HepG2 (cell line): ENCODE measurements at regions not wholly inside any gene's neighbourhood (a gene's known extent, or its start where the extent isn't known, plus 50 kb on each side); places are given as distances from the start of the nearest gene placed in this dataset.

Experiments used
- ATAC-seq: fragments of 200-7000 bp; cut with Tn5 transposase; 3 replicates; pipeline ENCODE4 v1.9.1; 2020; ENCODE audit warnings: mild to moderate bottlenecking, moderate library complexity
- BruUV-seq: library from RNA; stranded (reverse); fragments of 400-500 nt; replicated peaks from 2 replicates; lab custom pipeline; 2021; lab: Mats Ljungman, UMichigan
- CTCF ChIA-PET: fragments of 300-600 bp; formaldehyde crosslinking; extraction: SDS; loops from one replicate; lab custom pipeline; 2021; ENCODE audit warnings: low total read pairs, inconsistent platforms, low intra/inter-chr PET ratio; lab: Yijun Ruan, JAX
- POLR2A ChIA-PET: fragments of 350-600 bp; sonication (Branson Sonifier 250); formaldehyde crosslinking; loops from one replicate; lab custom pipeline; 2020; ENCODE audit warnings: antibody characterized with exemption, inconsistent platforms; lab: Yijun Ruan, JAX
- DNase-seq: peaks from one replicate; pipeline ENCODE4 v3.0.0-alpha.2; 2015; ENCODE audit warnings: low spot score
- FAIRE-seq: peaks from 3 replicates; lab custom pipeline; 2011; peaks lifted over from hg19 to GRCh38; lab: Jason Lieb, UNC
- H2AFZ ChIP-seq: one replicate; pipeline ENCODE4 v1.6.1; 2011; ENCODE audit warnings: low read length, inconsistent platforms
- H3K27ac ChIP-seq: fragments of 300-600 bp; 3 replicates; pipeline ENCODE4 v1.8.0; 2011; ENCODE audit warnings: mixed run types, mild to moderate bottlenecking, mixed read lengths, low read length, inconsistent platforms; ENCODE audit not compliant: insufficient read depth; ENCODE audit errors: extremely low read length
- H3K27me3 ChIP-seq, 2 experiments: fragments of 200-600 bp in 1 of 2; 2 replicates in 1 of 2; 3 replicates in 1 of 2; pipeline versions ENCODE4 v1.6.0 to v1.8.0; 2011; ENCODE audit warnings: low read length in 2 of 2, mild to moderate bottlenecking in 2 of 2, moderate library complexity in 2 of 2, inconsistent platforms in 1 of 2; ENCODE audit not compliant: insufficient read depth in 2 of 2, control insufficient read depth in 1 of 2
- H3K36me3 ChIP-seq, 2 experiments: fragments of 200-600 bp in 1 of 2; replicated peaks in 1 of 2; 2 replicates in 1 of 2; 3 replicates in 1 of 2; pipeline versions ENCODE4 v1.5.1 to v1.8.0; 2011; ENCODE audit warnings: low read length in 2 of 2, inconsistent platforms in 1 of 2; ENCODE audit not compliant: insufficient read depth in 2 of 2, control insufficient read depth in 1 of 2
- H3K4me1 ChIP-seq: 2 replicates; pipeline ENCODE4 v1.5.1; 2012; ENCODE audit warnings: low read length, inconsistent platforms; ENCODE audit not compliant: insufficient read depth
- H3K4me2 ChIP-seq: 2 replicates; pipeline ENCODE4 v1.6.0; 2011; ENCODE audit warnings: low read depth, low read length, inconsistent platforms
- H3K4me3 ChIP-seq, 3 experiments: fragments of 200-600 bp in 1 of 3; sonication (generic), shearing (Covaris generic) in 1 of 3; replicated peaks in 1 of 3; 2 replicates each; pipeline ENCODE4 v1.5.1; 2011 to 2016; ENCODE audit warnings: low read length in 3 of 3, inconsistent platforms in 2 of 3, low read depth in 2 of 3, mild to moderate bottlenecking in 2 of 3, control low read depth in 1 of 3, mixed read lengths in 1 of 3; ENCODE audit not compliant: insufficient read depth in 1 of 3
- H3K79me2 ChIP-seq: one replicate; pipeline ENCODE4 v1.6.1; 2011; ENCODE audit warnings: low read length, inconsistent platforms; ENCODE audit not compliant: insufficient read depth
- H3K9ac ChIP-seq: 2 replicates; pipeline ENCODE4 v1.6.0; 2011; ENCODE audit warnings: mild to moderate bottlenecking, low read depth, low read length, inconsistent platforms; ENCODE audit not compliant: insufficient read depth
- H3K9me3 ChIP-seq: 2 replicates; pipeline ENCODE4 v1.5.1; 2012; ENCODE audit warnings: mild to moderate bottlenecking, low read length
- H4K20me1 ChIP-seq: 2 replicates; pipeline ENCODE4 v1.6.0; 2011; ENCODE audit warnings: inconsistent platforms, mild to moderate bottlenecking, low read length, moderate library complexity; ENCODE audit not compliant: insufficient read depth
- CEBPB ChIP-seq: IDR thresholded peaks from 2 replicates; pipeline ENCODE4 v1.6.1; 2011; ENCODE audit warnings: low read depth, low read length, improper control_type of control experiment, borderline replicate concordance
- FIP1L1 ChIP-seq: fragments of 200-400 bp; formaldehyde crosslinking; IDR thresholded peaks from 2 replicates; pipeline ENCODE4 v1.6.1; 2018; ENCODE audit warnings: low read depth, mild to moderate bottlenecking, low read length, moderate library complexity, borderline replicate concordance; ENCODE audit not compliant: insufficient read depth
- KLF9 ChIP-seq: IDR thresholded peaks from 2 replicates; pipeline ENCODE4 v1.6.1; 2016; ENCODE audit warnings: low read depth
- MAFF ChIP-seq: IDR thresholded peaks from 2 replicates; pipeline ENCODE4 v1.6.1; 2011; ENCODE audit warnings: low read depth, low read length, improper control_type of control experiment
- MAFK ChIP-seq, 2 experiments: IDR thresholded peaks in 1 of 2; conservative IDR thresholded peaks in 1 of 2; 2 replicates each; pipeline ENCODE4 v1.6.1; 2011; ENCODE audit warnings: improper control_type of control experiment in 2 of 2, low read length in 2 of 2
- MNT ChIP-seq: fragments of 450-650 bp; IDR thresholded peaks from 2 replicates; pipeline ENCODE4 v1.6.1; 2016
- NR3C1 ChIP-seq: sonication (generic); formaldehyde crosslinking; IDR thresholded peaks from 2 replicates; pipeline ENCODE4 v1.4.0; 2020; ENCODE audit warnings: missing genetic modification reagents
- RXRA ChIP-seq: sonication (generic); formaldehyde crosslinking; IDR thresholded peaks from 2 replicates; pipeline ENCODE4 v1.5.1; 2020; ENCODE audit warnings: missing genetic modification reagents
- RXRB ChIP-seq: IDR thresholded peaks from 2 replicates; pipeline ENCODE4 v1.6.1; 2016; ENCODE audit warnings: borderline replicate concordance, missing genetic modification reagents, missing compliant biosample characterization
- SMARCC2 ChIP-seq: fragments of 450-650 bp; IDR thresholded peaks from 2 replicates; pipeline ENCODE4 v1.6.1; 2017; ENCODE audit warnings: antibody characterized with exemption, mild to moderate bottlenecking
- ZSCAN21 ChIP-seq: sonication (generic); formaldehyde crosslinking; IDR thresholded peaks from 2 replicates; pipeline ENCODE4 v1.8.0; 2022; ENCODE audit warnings: mild to moderate bottlenecking, missing genetic modification reagents, moderate library complexity, borderline replicate concordance
- WGBS: methylation state at CpG from one replicate; pipeline ENCODE4 v1.1.6; 2017; ENCODE audit warnings: low lambda C conversion rate; 5-methylcytosine and 5-hydroxymethylcytosine counted together
- in situ Hi-C: cut with HindIII; loops from 2 replicates; pipeline ENCODE4 v1.10.0; 2017; ENCODE audit warnings: low pct_unique_long_range_greater_than_20kb; ENCODE audit not compliant: extremely low pct_ligation_motif_present
- intact Hi-C: fragments of 100-400 bp; cut with micrococcal nuclease; formaldehyde crosslinking; loops from one replicate; pipeline ENCODE4 v1.10.0; 2022; ENCODE audit not compliant: unreplicated experiment

- no peak for TF ChIP-seq RXRA
- no peak for TF ChIP-seq NR3C1
- TF ChIP-seq RXRB (CRISPR knock-in tag): no peak
- TF ChIP-seq KLF9 (CRISPR knock-in tag): no peak
- TF ChIP-seq SMARCC2: no peak
Measured at GRCh38 chr15:26129852-26130251, 266.7 kb upstream of the ATP10A start (continued).

DNA sequence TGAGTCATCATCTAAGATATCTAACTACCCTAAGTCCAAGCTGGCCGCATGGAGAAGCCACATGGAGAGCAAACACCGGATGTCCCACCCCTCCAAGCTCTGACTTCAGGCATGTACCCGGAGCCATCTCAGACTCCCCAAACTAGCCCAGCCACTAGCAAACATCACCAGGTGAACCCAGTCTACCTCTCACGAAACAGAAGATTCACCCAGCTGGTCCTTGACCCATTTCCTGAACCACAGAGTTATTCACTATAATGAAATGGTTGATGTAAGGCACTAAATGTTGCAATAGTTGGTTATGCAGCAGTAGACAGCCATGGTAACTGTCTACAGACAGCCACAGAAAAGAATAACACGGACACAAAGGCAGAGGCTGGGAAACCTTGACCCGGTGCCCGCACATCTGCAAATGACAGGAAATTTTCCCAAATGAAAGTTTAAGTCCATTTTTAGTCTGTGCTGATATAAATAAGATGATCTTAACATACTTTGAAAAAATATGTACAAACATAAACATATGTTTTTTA, 265.5 kb upstream of the ATP10A start:
- Histone ChIP-seq H2AFZ (no peak overlapping the region), H3K9me3 (no peaks in the 10 kb centered on the region), H3K27me3 (0 out of 5 replicates have a peak, but pooled peaks cover 0 to 4% of the 10 kb centered on the region in 2 experiments), H3K4me1 (no peaks in the 10 kb centered on the region), H3K4me2 (no peak overlapping the region), H3K27ac (no peak overlapping the region), H4K20me1 (no peaks in the 10 kb centered on the region), H3K9ac (no peak overlapping the region), H3K36me3 (no peaks in the 10 kb centered on the region), H3K4me3 (no peak overlapping the region), H3K79me2 (no peaks in the 10 kb centered on the region)
- in situ Hi-C loops (no loop called here), intact Hi-C loops (no loop called here)
- BruUV-seq: no TSS peak
- 0% methylated on average over 4 of the region's 7 CpGs for WGBS
- ATAC-seq: no peak
- TF ChIP-seq CEBPB (0 out of 2 replicates have a peak, but pooled peaks have one; percentile 12), FIP1L1 (no peak)
- POLR2A ChIA-PET: no interaction called here
- CTCF ChIA-PET: no interaction called here
- no peak for DNase-seq
- no peak for FAIRE-seq

DNA sequence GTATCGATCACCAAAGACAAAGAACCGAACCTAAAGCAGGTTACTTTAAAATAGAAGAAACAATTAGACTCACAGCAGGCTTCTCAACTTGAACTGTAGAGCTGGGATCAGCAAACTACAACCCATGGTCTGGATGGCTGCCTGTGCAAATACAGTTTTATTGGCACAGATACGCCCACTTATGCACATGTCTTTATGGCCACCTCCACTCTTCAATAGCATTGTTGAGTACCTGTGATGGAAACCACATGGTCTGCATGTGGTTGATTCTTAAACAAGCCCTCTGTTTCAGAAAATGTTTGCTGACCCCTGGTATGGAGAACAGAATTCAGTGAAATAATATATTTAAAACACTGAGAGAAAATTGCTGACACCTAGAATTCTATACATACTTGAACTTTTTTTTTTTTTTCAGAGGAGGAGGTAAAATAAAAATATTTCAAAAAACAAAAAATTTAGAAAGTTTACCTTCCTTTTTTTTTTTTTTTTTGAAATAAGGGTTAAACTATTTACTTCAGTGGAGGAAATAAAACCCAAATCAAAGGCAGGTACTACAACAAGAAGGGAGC, 263.8 kb upstream of the ATP10A start:
- DNase-seq (no peak), FAIRE-seq (no peak), ATAC-seq (no peak)
- ChIA-PET CTCF (no interaction called here), POLR2A (no interaction called here)
- Histone ChIP-seq H2AFZ (no peak overlapping the region), H3K36me3 (no peaks in the 10 kb centered on the region), H3K9ac (no peak overlapping the region), H3K9me3 (no peaks in the 10 kb centered on the region), H4K20me1 (no peaks in the 10 kb centered on the region), H3K4me3 (no peak overlapping the region), H3K27me3 (0 out of 5 replicates have a peak, but pooled peaks cover 0 to 4% of the 10 kb centered on the region in 2 experiments), H3K79me2 (no peaks in the 10 kb centered on the region), H3K27ac (no peak overlapping the region), H3K4me1 (no peaks in the 10 kb centered on the region), H3K4me2 (no peak overlapping the region)
- no TSS peak for BruUV-seq
- TF ChIP-seq MAFF: peak; percentile 45; the same call in 1 of the 2 replicates
- TF ChIP-seq ZSCAN21 (CRISPR knock-in tag): no peak
- peak; percentile 56 for TF ChIP-seq MNT
- TF ChIP-seq MAFK (conservative IDR thresholded peaks at IDR 0.05 in 1 of 2, IDR thresholded peaks at IDR 0.05 in 1 of 2; ENCODE audit: low read length in 2 of 2): peak; percentile 20 to 76; a peak in 2 of 4 replicates
- 42% methylated on average over 3 of the region's 3 CpGs for WGBS
- intact Hi-C loops: no loop called here
- in situ Hi-C loops: no loop called here
